KOPT-K1 (cell line): ENCODE measurements at regions not wholly inside any gene's neighbourhood (a gene's known extent, or its start where the extent isn't known, plus 50 kb on each side); places are given as distances from the start of the nearest gene placed in this dataset.
"Not testable (repeated sequence)": the region's sequence is repeated elsewhere in the genome, so short reads cannot be mapped to it uniquely, and the experiment has no call there.

ENCODE experiments used
- H3K27ac ChIP-seq: fragments of 200-600 bp; sonication (generic); 2 replicates; pipeline ENCODE4 v1.5.1; 2016; ENCODE audit warnings: antibody characterized with exemption, mild to moderate bottlenecking, low read depth, low read length; ENCODE audit not compliant: poor library complexity, severe bottlenecking
- H3K36me3 ChIP-seq: fragments of 200-600 bp; sonication (generic); 2 replicates; pipeline ENCODE4 v1.5.1; 2017; ENCODE audit warnings: antibody characterized with exemption, mild to moderate bottlenecking, low read length, moderate library complexity; ENCODE audit not compliant: insufficient read depth
- H3K9me3 ChIP-seq: fragments of 200-600 bp; sonication (generic); 2 replicates; pipeline ENCODE4 v1.5.1; 2017; ENCODE audit warnings: antibody characterized with exemption, low read length, mild to moderate bottlenecking; ENCODE audit not compliant: insufficient read depth, poor library complexity, severe bottlenecking

GRCh38 chr10:106311590-106311989 is 852.9 kb downstream of the SORCS1 start:
- Histone ChIP-seq H3K27ac (no peak overlapping the region), H3K36me3 (no peaks in the 10 kb centered on the region)

DNA sequence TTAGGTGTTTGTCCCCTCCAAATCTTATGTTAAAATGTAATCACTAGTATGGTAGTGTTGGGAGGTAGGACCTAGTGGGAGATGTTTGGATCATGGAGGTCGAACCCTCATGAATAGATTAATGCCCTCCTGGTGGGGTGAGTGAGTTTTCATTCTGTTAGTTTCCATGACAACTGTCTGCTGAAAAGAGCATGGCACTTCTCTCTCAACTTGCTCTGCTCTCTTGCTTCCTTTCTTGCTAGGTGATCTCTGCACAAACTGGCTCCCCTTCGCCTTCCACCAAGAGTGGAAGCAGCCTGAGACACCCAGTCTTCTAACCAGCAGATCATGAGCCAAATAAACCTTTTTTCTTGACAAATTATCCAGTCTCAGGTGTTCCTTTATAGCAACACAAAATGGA is 853.9 kb downstream of the SORCS1 start:
- no peaks in the 10 kb centered on the region for H3K36me3 ChIP-seq
- H3K9me3 ChIP-seq, result no peaks in the 10 kb centered on the region
- no peak overlapping the region for H3K27ac ChIP-seq

More at GRCh38 chr10:106311590-106311989, 852.9 kb downstream of the SORCS1 start:
- H3K9me3 ChIP-seq, result no peaks in the 10 kb centered on the region

GRCh38 chr10:106309376-106309775 is 855.1 kb downstream of the SORCS1 start:
- no peaks in the 10 kb centered on the region for H3K36me3 ChIP-seq
- H3K9me3 ChIP-seq, result no peaks in the 10 kb centered on the region

DNA sequence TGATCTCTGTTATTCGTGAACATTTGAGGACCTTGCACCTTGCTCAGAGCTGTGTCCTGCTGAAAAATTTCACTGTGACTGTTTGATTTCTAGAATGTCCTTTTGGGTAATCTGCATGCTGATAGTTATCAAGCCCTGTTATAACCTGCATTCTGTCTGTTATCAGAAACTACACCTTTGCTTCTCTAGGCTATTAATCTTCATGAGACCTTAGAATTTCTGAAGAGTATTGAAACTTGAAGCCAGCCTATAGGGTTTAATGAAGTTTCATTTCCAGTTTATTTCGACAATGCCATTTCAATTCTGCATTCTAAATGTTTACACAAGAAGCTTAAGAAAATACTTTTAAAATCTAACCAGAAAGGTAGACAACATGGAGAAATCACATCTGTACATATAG is 856.2 kb downstream of the SORCS1 start:
- H3K27ac ChIP-seq, result no peak overlapping the region
- H3K36me3 ChIP-seq, result no peaks in the 10 kb centered on the region
- H3K9me3 ChIP-seq, result no peaks in the 10 kb centered on the region

More at GRCh38 chr10:106309376-106309775, 855.1 kb downstream of the SORCS1 start:
- no peak overlapping the region for H3K27ac ChIP-seq

DNA sequence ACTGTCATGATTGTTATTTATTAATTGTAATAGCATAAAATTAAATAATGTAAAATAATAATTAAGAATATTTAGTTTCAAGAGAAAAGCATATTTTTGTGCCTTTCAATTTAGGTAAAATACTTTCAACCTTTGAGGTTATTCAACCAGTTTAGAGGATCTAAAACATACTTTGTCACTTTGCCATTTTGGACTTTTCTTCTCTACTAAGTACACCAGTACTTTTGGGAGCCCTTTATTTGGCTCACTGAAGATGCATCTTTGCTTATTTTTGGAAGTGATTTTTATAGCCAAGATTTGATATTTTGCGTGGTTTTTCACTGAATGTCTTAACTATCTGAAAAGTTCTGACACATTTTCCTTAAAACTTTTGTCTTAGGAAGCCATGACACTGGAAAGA is 860.5 kb downstream of the SORCS1 start:
- Histone ChIP-seq H3K9me3 (no peaks in the 10 kb centered on the region), H3K27ac (no peak overlapping the region), H3K36me3 (no peaks in the 10 kb centered on the region)

DNA sequence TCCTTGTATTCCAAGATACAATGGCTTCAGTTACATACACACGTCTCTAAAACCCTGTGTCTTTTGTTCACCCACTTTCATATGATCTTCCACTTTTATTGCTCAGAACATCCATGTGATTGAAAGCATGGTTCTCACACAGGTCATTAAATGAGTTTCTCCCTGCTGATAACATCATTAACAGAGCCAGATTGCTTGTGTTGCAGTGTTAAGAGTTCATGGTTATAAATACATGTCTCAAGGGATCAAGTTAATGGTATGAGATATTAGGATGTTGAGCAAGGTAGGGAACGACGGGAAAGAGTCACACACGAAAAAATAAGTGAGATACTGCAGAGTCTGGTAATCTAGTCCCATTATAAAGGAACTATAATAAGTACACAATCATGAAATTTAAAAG is 861.5 kb downstream of the SORCS1 start:
- H3K27ac ChIP-seq, result no peak overlapping the region
- no peaks in the 10 kb centered on the region for H3K36me3 ChIP-seq
- no peaks in the 10 kb centered on the region for H3K9me3 ChIP-seq

DNA sequence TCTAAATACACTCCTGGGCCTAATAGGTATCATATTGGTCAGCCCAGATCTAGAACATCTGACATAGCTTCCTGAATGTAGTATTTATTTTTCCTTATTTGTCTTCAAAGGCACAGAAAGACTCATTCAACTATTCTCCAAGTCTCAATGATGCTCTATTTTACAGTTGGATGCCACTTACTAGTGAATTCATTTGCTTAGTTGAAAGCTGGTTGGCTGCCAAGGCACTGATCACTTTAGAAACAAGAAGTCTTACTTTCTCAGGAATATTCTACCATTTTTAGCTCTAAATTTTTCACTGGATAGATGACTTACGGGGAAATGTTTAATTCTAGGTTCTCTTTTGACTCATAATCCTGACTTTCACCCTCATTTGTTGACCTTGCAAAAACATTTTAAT is 863.4 kb downstream of the SORCS1 start:
- no peak overlapping the region for H3K27ac ChIP-seq
- H3K9me3 ChIP-seq, result no peaks in the 10 kb centered on the region
- no peaks in the 10 kb centered on the region for H3K36me3 ChIP-seq

- no peaks in the 10 kb centered on the region for H3K9me3 ChIP-seq
- H3K36me3 ChIP-seq, result no peaks in the 10 kb centered on the region
- H3K27ac ChIP-seq, result no peak overlapping the region
Measured at GRCh38 chr10:106296750-106297392, 867.6 kb downstream of the SORCS1 start.

GRCh38 chr10:106284802-106285587 is 879.5 kb downstream of the SORCS1 start:
- Histone ChIP-seq H3K36me3 (no peaks in the 10 kb centered on the region), H3K27ac (no peak overlapping the region), H3K9me3 (no peaks in the 10 kb centered on the region)

GRCh38 chr10:106280896-106281460 is 883.5 kb downstream of the SORCS1 start:
- no peak overlapping the region for H3K27ac ChIP-seq
- H3K36me3 ChIP-seq, result no peaks in the 10 kb centered on the region
- no peaks in the 10 kb centered on the region for H3K9me3 ChIP-seq

GRCh38 chr10:106278383-106278782 is 886.1 kb downstream of the SORCS1 start:
- no peaks in the 10 kb centered on the region for H3K9me3 ChIP-seq
- H3K36me3 ChIP-seq, result no peaks in the 10 kb centered on the region
- no peak overlapping the region for H3K27ac ChIP-seq

DNA sequence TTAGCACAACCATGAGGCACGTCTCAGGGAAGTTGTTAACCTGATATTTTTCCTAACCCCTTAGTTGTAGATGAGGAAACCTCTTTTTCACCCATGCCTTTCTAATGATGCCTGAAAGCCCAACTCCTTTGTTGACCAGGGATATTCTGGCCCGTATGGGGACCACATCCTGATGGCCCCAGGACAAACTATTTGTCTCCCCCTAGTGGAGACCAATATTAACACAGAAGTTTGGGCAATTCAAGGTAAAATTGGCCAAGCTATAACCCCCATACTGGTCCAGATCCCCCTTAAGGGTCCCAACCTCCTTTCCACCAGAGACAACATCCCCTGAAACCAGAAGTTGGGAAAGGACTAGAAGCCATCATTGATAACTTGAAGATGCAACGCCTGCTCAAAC is 893.3 kb downstream of the SORCS1 start:
- Histone ChIP-seq H3K36me3 (no peaks in the 10 kb centered on the region), H3K27ac (no peak overlapping the region), H3K9me3 (no peaks in the 10 kb centered on the region)

DNA sequence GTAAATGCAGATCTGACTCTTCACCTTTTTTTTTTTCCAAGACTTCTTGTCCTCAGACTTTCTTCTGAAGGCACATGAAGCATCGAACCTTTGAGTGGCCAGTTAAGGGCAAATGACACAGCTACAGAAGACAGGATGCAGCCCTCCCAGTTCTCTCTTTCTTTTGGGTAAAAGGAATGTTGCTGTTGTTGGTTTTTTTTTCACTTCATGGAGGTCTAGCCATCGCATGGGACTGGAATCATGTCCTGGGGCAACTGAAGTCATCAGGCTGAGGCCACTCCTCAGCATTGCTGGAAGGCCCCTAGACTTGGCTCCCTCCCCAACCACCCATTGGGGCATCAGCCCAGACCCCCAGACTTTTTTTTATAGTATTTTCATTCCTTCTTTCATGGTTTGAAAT is 896.5 kb downstream of the SORCS1 start:
- Histone ChIP-seq H3K9me3 (no peaks in the 10 kb centered on the region), H3K36me3 (no peaks in the 10 kb centered on the region), H3K27ac (no peak overlapping the region)

- H3K9me3 ChIP-seq, result no peaks in the 10 kb centered on the region
- H3K36me3 ChIP-seq, result no peaks in the 10 kb centered on the region
- no peak overlapping the region for H3K27ac ChIP-seq
Measured at GRCh38 chr10:106267591-106267990, 896.9 kb downstream of the SORCS1 start.

- not testable (repeated sequence) for H3K36me3 ChIP-seq, H3K9me3 ChIP-seq, H3K27ac ChIP-seq
Measured at GRCh38 chr10:106257432-106257831, 907.1 kb downstream of the SORCS1 start.
